CD4-positive, alpha-beta T cell treated with Interleukin-12 subunit alpha and Interleukin-12 subunit beta, for 1 hour (primary cell): ENCODE measurements at regions not wholly inside any gene's neighbourhood (a gene's known extent, or its start where the extent isn't known, plus 50 kb on each side); places are given as distances from the start of the nearest gene placed in this dataset.
"Not testable (repeated sequence)": the region's sequence is repeated elsewhere in the genome, so short reads cannot be mapped to it uniquely, and the experiment has no call there.

ENCODE experiments used
- DNase-seq: peaks from one replicate; pipeline ENCODE4 v3.0.0-alpha.2; 2020

DNA sequence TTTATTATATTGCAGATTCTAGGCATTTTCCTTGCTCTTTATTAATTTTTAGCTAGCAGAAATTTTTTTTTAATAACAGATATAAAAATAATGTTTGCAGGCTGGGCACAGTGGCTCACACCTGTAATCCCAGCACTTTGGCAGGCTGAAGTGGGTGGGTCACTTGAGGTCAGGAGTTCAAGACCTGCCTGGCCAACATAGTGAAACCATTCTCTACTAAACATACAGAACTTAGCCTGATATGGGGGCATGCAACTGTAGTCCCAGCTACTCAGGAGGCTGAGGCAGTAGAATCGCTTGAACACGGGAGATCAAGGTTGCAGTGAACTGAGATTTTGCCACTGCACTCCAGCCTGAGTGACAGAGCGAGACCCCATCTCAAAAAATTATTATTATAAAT, 304.6 kb upstream of the KCND2 start:
- not testable (repeated sequence) for DNase-seq

DNA sequence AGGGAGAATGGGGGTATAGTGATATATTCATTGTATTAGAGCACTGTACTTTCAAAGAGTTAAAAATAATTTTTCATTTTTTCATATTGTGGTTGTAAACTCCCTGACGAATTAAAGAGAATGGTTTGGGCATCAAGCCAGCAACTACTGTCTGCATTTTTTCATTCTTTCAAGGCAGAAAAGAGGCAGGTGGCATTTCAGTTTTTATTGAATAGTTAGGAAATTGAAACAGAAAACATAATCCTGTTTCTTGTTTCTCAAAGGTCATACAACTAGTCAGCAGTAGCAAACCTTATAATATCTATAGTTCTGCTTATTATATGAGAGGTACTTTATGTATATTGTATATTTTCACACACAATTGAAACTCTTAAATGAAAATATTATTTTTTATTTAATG, 303.9 kb upstream of the KCND2 start:
- no peak for DNase-seq

- DNase-seq, result no peak
These were observed 303.2 kb upstream of the KCND2 start for GRCh38 chr7:119969763-119970162.

GRCh38 chr7:119974972-119975371, 298.0 kb upstream of the KCND2 start:
- DNase-seq, result no peak

- DNase-seq, result no peak
These were observed 290.1 kb upstream of the KCND2 start for GRCh38 chr7:119982884-119983283.

- no peak for DNase-seq
These were observed 289.5 kb upstream of the KCND2 start for GRCh38 chr7:119983468-119983867.

GRCh38 chr7:119984247-119984646, 288.7 kb upstream of the KCND2 start:
- DNase-seq, result no peak

- no peak for DNase-seq
These were observed 284.6 kb upstream of the KCND2 start for GRCh38 chr7:119988401-119988800.

GRCh38 chr7:119994928-119995327, 278.0 kb upstream of the KCND2 start:
- DNase-seq, result no peak

DNA sequence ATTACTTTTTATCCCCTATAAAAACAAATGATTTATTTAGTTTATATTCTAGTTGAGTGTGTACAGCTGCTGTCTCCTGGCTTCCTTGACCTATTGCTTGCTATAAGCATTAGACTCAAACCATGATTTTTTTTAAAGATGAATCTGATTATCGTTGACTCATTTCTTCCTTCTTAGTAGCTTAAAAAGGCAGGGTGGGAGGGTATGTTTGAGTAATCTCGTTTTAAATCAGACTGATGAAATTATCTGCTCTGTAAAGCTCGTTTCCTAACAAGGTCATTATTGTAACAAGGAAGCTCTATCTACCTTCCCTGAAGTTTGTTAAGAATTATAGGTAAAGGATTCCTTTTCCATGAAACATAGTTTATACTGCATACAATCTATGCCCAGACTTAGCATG, 276.3 kb upstream of the KCND2 start:
- DNase-seq, result no peak

DNA sequence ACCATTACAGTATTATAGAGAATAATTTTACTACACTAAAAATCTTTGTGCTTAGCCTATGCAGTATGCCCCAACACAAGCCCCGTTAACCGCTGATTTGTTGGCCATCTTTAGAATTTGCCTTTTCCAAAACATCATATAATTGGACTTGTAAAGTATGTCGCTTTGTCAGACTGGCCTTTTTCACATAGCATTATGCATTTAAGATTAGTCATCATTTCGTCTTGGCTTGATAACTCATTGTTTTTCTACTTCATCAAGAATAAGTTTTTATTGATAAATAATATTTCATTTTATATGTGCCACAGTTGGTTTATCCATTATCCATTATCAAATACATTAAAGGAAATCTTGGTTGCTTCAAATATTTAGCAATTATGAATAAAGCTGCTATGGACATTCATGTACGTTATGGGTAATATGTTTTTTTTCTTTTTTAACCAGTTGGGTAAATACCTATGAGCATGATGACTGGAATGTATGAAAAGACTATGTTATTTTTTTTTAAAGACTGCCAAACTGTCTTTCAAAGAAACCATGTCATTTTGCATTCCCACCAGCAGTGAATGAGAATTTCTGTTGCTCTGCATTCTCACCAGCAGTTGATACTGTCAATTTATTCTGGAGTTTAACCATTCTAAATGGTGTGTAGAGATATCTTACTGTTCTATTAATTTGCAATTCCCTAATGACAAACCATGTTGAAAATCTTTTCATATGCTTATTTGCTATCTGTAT, 273.1 kb upstream of the KCND2 start:
- no peak for DNase-seq

DNA sequence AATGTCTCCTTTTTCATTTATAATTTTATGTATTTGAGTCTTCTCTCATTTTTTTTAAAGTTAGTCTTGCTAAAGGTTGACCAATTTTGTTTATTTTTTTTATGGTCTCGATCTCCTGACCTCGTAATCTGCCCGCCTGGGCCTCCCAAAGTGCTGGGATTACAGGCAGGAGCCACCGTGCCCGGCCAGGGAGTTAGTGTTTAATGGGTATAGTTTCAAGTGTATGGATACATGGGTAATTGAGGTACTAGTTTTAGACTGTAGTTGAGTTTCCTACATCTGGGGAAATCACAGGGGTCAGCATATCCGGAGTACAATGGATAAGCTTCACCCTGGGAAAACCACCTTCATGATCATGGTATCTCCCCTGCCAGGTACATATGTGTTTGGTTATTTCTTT, 267.3 kb upstream of the KCND2 start:
- no peak for DNase-seq

DNA sequence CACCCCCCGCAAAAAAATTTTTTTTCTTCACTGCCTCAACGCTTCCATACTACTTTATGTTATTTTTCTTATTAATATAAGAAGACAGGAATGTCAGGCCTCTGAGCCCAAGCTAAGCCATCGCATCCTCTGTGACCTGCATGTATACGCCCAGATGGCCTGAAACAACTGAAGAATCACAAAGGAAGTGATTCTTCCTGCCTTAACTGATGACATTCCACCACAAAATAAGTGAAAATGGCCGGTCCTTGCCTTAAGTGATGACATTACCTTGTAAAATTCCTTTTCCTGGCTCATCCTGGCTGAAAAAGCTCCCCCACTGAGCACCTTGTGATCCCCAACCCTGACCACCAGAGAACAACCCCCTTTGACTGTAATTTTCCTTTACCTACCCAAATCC, 258.7 kb upstream of the KCND2 start:
- not testable (repeated sequence) for DNase-seq

- DNase-seq, result no peak
These were observed 258.0 kb upstream of the KCND2 start for GRCh38 chr7:120014925-120015465.

DNA sequence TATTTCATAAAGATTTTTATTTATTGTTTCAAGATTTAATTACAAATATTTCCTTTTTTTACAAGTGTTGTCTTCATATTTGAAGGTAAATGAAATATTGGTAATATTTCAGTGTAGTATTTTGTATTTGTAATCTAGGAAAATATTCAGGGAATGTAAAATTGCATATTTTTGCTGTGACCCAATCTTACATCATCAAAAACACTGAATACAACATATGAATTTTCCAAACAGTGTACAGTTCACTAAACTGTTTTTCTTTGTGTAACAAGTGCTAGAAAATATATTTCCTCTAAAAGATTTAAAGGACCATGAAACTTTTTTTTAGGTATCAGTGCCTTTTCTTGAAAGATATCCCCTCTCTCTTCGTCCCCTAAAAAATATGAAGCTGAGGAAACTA, 251.9 kb upstream of the KCND2 start:
- no peak for DNase-seq

DNA sequence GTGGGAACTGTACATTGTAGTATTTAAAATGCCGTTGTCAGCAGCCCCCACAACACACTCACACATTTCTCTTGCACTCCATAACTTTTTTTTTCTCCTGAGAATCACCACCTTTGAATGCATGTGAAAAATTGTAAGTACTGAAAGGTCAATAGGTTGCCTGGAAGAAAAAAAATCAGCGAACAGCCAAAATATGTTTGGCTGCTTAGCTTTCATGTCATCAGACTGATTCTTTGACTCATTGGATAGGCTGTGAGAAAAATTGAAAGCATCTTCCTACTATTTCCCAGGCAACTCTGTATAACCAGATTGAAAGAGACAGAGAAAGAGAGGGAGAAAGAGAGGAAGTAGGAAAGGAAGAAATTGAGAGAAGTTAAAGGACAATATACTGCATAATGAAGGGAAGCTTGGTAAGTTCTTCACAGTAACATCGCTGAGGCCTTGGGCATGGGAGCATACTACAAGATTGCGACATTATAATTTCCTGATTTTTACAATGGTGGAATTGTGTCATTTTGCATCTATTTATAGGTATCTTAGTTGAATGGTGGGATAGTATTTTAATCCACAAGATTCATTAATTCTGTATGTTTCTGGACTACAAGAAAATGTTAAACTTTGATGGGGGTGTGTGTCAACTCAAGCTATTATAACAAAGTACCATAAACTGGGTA, 249.3 kb upstream of the KCND2 start:
- no peak for DNase-seq

DNA sequence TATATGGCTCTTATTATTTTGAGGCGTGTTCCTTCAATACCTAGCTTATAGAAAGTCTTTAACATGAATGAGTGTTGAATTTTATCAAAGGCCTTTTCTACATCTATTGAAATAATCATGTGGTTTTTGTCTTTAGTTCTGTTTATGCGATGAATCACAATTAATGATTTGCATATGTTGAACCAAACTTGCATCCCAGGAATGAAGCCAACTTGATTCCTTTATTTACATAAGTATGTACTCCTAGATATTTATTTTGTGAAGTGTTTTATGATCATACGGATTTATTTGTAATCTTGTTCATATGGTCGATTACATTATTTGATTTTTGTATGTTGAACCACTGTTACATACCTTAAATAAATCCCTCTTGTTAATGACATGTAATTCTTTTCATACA, 244.3 kb upstream of the KCND2 start:
- no peak for DNase-seq

- no peak for DNase-seq
These were observed 242.1 kb upstream of the KCND2 start for GRCh38 chr7:120030876-120031275.

- DNase-seq, result no peak
These were observed 239.9 kb upstream of the KCND2 start for GRCh38 chr7:120033114-120033513.

GRCh38 chr7:120039138-120039537, 233.8 kb upstream of the KCND2 start:
- no peak for DNase-seq

DNA sequence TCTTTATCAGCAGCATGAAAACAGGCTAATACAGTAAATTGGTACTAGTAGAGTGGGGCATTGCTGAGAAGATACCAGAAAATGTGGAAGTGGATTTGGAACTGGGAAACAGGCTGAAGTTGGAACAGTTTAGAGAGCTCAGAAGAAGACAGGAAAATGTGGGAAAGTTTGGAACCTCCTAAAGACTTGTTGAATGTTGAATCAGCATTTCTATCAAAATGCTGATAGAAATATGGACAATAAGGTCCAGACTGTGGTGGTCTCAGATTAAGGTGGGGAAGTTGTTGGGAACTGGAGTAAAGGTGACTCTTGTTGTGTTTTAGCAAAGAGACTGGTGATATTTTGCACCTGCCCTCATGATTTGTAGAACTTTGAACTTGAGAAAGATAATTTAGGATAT, 231.2 kb upstream of the KCND2 start:
- no peak for DNase-seq

GRCh38 chr7:120043250-120043649, 229.7 kb upstream of the KCND2 start:
- DNase-seq, result no peak

DNA sequence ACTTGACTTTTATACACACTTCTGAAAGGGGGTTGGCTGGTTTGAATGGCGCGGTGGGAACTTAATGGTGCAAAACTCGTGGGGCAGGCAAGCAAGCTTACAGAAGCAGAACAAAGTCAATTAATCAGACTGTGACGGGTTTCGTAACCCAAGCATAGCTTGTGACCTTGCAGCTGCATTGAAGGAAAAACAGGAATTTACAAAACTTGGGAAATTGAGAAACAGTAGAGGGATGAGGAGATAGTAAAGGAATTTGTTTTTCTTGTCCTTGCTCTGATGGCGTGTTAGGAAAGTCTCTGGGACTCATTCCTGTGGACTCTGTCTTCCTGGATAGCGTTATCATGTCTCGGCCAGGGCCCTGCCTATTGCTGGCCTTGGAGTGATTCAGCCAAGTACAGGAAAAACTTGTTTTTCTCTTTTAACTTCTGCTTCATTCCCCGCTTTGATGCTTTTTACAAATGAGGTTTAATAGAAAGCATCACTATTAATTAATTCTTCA, 220.0 kb upstream of the KCND2 start:
- DNase-seq, result no peak

- DNase-seq, result no peak
These were observed 219.5 kb upstream of the KCND2 start for GRCh38 chr7:120053390-120053961.
